Endothelial cell of umbilical vein (primary cell): ENCODE measurements at regions not wholly inside any gene's neighbourhood (a gene's known extent, or its start where the extent isn't known, plus 50 kb on each side); places are given as distances from the start of the nearest gene placed in this dataset.

Experiments
- BruUV-seq: library from RNA; stranded (reverse); fragments of 400-500 nt; replicated peaks from 2 replicates; lab custom pipeline; 2021; lab: Mats Ljungman, UMichigan
- CTCF ChIA-PET: fragments of 300-600, 350-600 bp; sonication (Branson Sonifier 250); formaldehyde crosslinking; loops from one replicate; lab custom pipeline; 2021; ENCODE audit warnings: antibody characterized with exemption, inconsistent platforms; lab: Charles Lee
- POLR2A ChIA-PET: fragments of 300-600, 350-600 bp; sonication (Branson Sonifier 250); formaldehyde crosslinking; loops from one replicate; lab custom pipeline; 2021; ENCODE audit warnings: antibody characterized with exemption, inconsistent platforms; lab: Charles Lee
- DNase-seq: peaks from one replicate; pipeline ENCODE4 v3.0.0-alpha.2; 2011; ENCODE audit warnings: low read depth, low spot score
- FAIRE-seq: peaks from 2 replicates; lab custom pipeline; 2011; peaks lifted over from hg19 to GRCh38; lab: Jason Lieb, UNC
- H2AFZ ChIP-seq: 2 replicates; pipeline ENCODE4 v1.6.0; 2012; ENCODE audit warnings: low read depth, low read length, control low read depth, inconsistent platforms
- H3K27ac ChIP-seq: 2 replicates; pipeline ENCODE4 v1.5.1; 2011; ENCODE audit warnings: low read depth, mild to moderate bottlenecking, control low read depth, low read length, moderate library complexity; ENCODE audit not compliant: insufficient read depth
- H3K27me3 ChIP-seq, 2 experiments: 2 replicates each; pipeline versions ENCODE4 v1.6.0 to v1.6.1; 2011; ENCODE audit warnings: low read length in 2 of 2, mixed read lengths in 1 of 2; ENCODE audit not compliant: control insufficient read depth in 2 of 2, insufficient read depth in 2 of 2
- H3K36me3 ChIP-seq, 2 experiments: 2 replicates in 1 of 2; 3 replicates in 1 of 2; pipeline ENCODE4 v1.5.1; 2011; ENCODE audit warnings: low read length in 2 of 2, mild to moderate bottlenecking in 1 of 2, moderate library complexity in 1 of 2; ENCODE audit not compliant: control insufficient read depth in 2 of 2, insufficient read depth in 2 of 2; ENCODE audit errors: extremely low read depth in 1 of 2
- H3K4me1 ChIP-seq: 3 replicates; pipeline ENCODE4 v1.5.1; 2011; ENCODE audit warnings: mild to moderate bottlenecking, low read length; ENCODE audit not compliant: control insufficient read depth, insufficient read depth; ENCODE audit errors: extremely low read depth
- H3K4me2 ChIP-seq: 2 replicates; pipeline ENCODE4 v1.6.1; 2011; ENCODE audit warnings: low read length, control low read depth, mixed read lengths; ENCODE audit not compliant: insufficient read depth
- H3K4me3 ChIP-seq, 3 experiments: fragments of 200-600 bp in 1 of 3; sonication (generic), shearing (Covaris generic) in 1 of 3; replicated peaks in 1 of 3; 2 replicates each; pipeline ENCODE4 v1.5.1; 2011 to 2016; ENCODE audit warnings: control low read depth in 3 of 3, low read length in 3 of 3, mild to moderate bottlenecking in 2 of 3, inconsistent platforms in 1 of 3, low read depth in 1 of 3, moderate library complexity in 1 of 3; ENCODE audit not compliant: insufficient read depth in 1 of 3
- H3K79me2 ChIP-seq: 2 replicates; pipeline ENCODE4 v1.6.0; 2012; ENCODE audit warnings: low read length, inconsistent platforms; ENCODE audit not compliant: control insufficient read depth, insufficient read depth
- H3K9ac ChIP-seq: replicated peaks from 2 replicates; pipeline ENCODE3; 2011; ENCODE audit warnings: low read length, control low read depth; ENCODE audit not compliant: insufficient read depth; ENCODE audit errors: extremely low read depth
- H3K9me1 ChIP-seq: replicated peaks from 3 replicates; pipeline ENCODE4 v1.6.0; 2011; ENCODE audit warnings: mild to moderate bottlenecking, low read length; ENCODE audit not compliant: control insufficient read depth, insufficient read depth; ENCODE audit errors: extremely low read depth
- H3K9me3 ChIP-seq: replicated peaks from 2 replicates; pipeline ENCODE4 v1.5.1; 2012; ENCODE audit warnings: low read length, inconsistent platforms; ENCODE audit not compliant: control insufficient read depth, insufficient read depth
- H4K20me1 ChIP-seq: replicated peaks from 2 replicates; pipeline ENCODE3; 2011; ENCODE audit warnings: mild to moderate bottlenecking, low read length; ENCODE audit not compliant: control insufficient read depth, insufficient read depth; ENCODE audit errors: extremely low read depth
- CTCF ChIP-seq, 2 donors: IDR thresholded peaks; 1 replicate in 1 of 2; 2 replicates in 1 of 2; pipeline ENCODE4 v1.5.1; 2011; ENCODE audit warnings: low read length in 2 of 2, mild to moderate bottlenecking in 2 of 2, moderate library complexity in 2 of 2, control low read depth in 1 of 2, inconsistent platforms in 1 of 2, low read depth in 1 of 2; ENCODE audit not compliant: insufficient read depth in 1 of 2; ENCODE audit errors: extremely low read depth in 1 of 2
- EZH2 ChIP-seq: IDR thresholded peaks from 2 replicates; pipeline ENCODE4 v1.6.1; 2012; ENCODE audit warnings: borderline replicate concordance, low read depth, mild to moderate bottlenecking, moderate library complexity, low read length, inconsistent platforms; ENCODE audit not compliant: severe bottlenecking
- FOS ChIP-seq: IDR thresholded peaks from 2 replicates; pipeline ENCODE4 v1.6.1; 2011; ENCODE audit warnings: mild to moderate bottlenecking, low read length, moderate library complexity, borderline replicate concordance; ENCODE audit not compliant: insufficient read depth
- GATA2 ChIP-seq: IDR thresholded peaks from 2 replicates; pipeline ENCODE4 v1.7.0; 2011; ENCODE audit warnings: low read depth, mild to moderate bottlenecking, moderate library complexity, mixed read lengths, low read length; ENCODE audit not compliant: insufficient read length, insufficient read depth
- JUN ChIP-seq: IDR thresholded peaks from 2 replicates; pipeline ENCODE4 v1.6.1; 2011; ENCODE audit warnings: borderline replicate concordance, low read depth; ENCODE audit not compliant: insufficient read length, insufficient read depth
- MAX ChIP-seq: IDR thresholded peaks from 2 replicates; pipeline ENCODE4 v1.6.1; 2011; ENCODE audit not compliant: insufficient read depth, insufficient read length
- MYC ChIP-seq: IDR thresholded peaks from one replicate; pipeline ENCODE4 v1.6.1; 2011; ENCODE audit warnings: mild to moderate bottlenecking, low read depth, low read length
- POLR2A ChIP-seq: IDR thresholded peaks from 2 replicates; pipeline ENCODE4 v1.6.1; 2012; ENCODE audit warnings: low read depth, mild to moderate bottlenecking, control low read depth, low read length
- POLR2AphosphoS5 ChIP-seq: IDR thresholded peaks from 2 replicates; pipeline ENCODE4 v1.6.1; 2012; ENCODE audit warnings: low read depth, mild to moderate bottlenecking, control low read depth, low read length, moderate library complexity; ENCODE audit not compliant: insufficient read depth
- dilution Hi-C: fragments of 300-500 bp; cut with MboI; formaldehyde crosslinking; loops from one replicate; pipeline ENCODE4 v1.15.0; 2019; ENCODE audit warnings: low sequenced_read_pairs; ENCODE audit not compliant: extremely low pct_ligation_motif_present
- intact Hi-C: fragments of 100-400 bp; cut with micrococcal nuclease; formaldehyde crosslinking; loops from one replicate; pipeline ENCODE4 v1.10.0; 2022

GRCh38 chr2:220871909-220872308 is 700.2 kb downstream of the EPHA4 start:
- dilution Hi-C loops, result no loop called here
- Histone ChIP-seq H3K4me3 (no peak overlapping the region), H3K79me2 (no peaks in the 10 kb centered on the region), H3K9me1 (no peaks in the 10 kb centered on the region), H3K9ac (no peak overlapping the region), H3K27ac (no peak overlapping the region), H3K4me2 (no peak overlapping the region), H2AFZ (no peak overlapping the region), H3K4me1 (no peaks in the 10 kb centered on the region), H3K36me3 (no peaks in the 10 kb centered on the region), H3K27me3 (no peaks in the 10 kb centered on the region), H3K9me3 (no peaks in the 10 kb centered on the region), H4K20me1 (no peaks in the 10 kb centered on the region)
- FAIRE-seq, result no peak
- no TSS peak for BruUV-seq
- DNase-seq, result no peak
- TF ChIP-seq POLR2AphosphoS5, result no peak
- TF ChIP-seq CTCF (IDR thresholded peaks at IDR 0.05; ENCODE audit: extremely low read depth in 1 of 2, insufficient read depth in 1 of 2, low read depth in 1 of 2, low read length in 2 of 2), result no peak
- no peak for TF ChIP-seq MYC
- TF ChIP-seq MAX, result no peak
- intact Hi-C loops, result no loop called here
- POLR2A ChIA-PET, result no interaction called here
- CTCF ChIA-PET, result interaction anchor here (0.7 kb wide), 2 partner anchors 106 to 431 kb away, joined by 4 read pairs; no protein-coding TSS in a partner anchor

- POLR2A ChIA-PET, result no interaction called here
Measured at GRCh38 chr2:220876080-220876824, 695.9 kb downstream of the EPHA4 start.

More at GRCh38 chr2:220876080-220876824, 695.9 kb downstream of the EPHA4 start:
- TF ChIP-seq EZH2, result no peak
- TF ChIP-seq MYC, result no peak
- TF ChIP-seq POLR2AphosphoS5, result no peak
- TF ChIP-seq MAX, result no peak
- no peak for TF ChIP-seq FOS
- TF ChIP-seq JUN, result no peak
- TF ChIP-seq GATA2, result no peak
- no peak for TF ChIP-seq CTCF (IDR thresholded peaks at IDR 0.05; ENCODE audit: extremely low read depth in 1 of 2, insufficient read depth in 1 of 2, low read depth in 1 of 2, low read length in 2 of 2)
- TF ChIP-seq POLR2A, result no peak
- H3K9ac ChIP-seq, result no peak overlapping the region
- H2AFZ ChIP-seq, result no peak overlapping the region
- DNase-seq (no peak), FAIRE-seq (no peak)
- no peaks in the 10 kb centered on the region for H3K36me3 ChIP-seq
- H3K27ac ChIP-seq, result no peak overlapping the region
- H3K4me1 ChIP-seq, result no peaks in the 10 kb centered on the region
- no peaks in the 10 kb centered on the region for H4K20me1 ChIP-seq
- no peaks in the 10 kb centered on the region for H3K27me3 ChIP-seq
- no peak overlapping the region for H3K4me3 ChIP-seq
- no TSS peak for BruUV-seq
- no peaks in the 10 kb centered on the region for H3K9me1 ChIP-seq
- H3K9me3 ChIP-seq, result no peaks in the 10 kb centered on the region
- dilution Hi-C loops (no loop called here), intact Hi-C loops (no loop called here)
- H3K4me2 ChIP-seq, result no peak overlapping the region
- CTCF ChIA-PET, result no interaction called here
- no peaks in the 10 kb centered on the region for H3K79me2 ChIP-seq
